Stimulated activated CD8-positive, alpha-beta memory T cell treated with anti-CD3 and anti-CD28 coated beads, Interleukin-7, amount 100 ng/mL, for 1 hour (primary cell): ENCODE measurements at regions not wholly inside any gene's neighbourhood (a gene's known extent, or its start where the extent isn't known, plus 50 kb on each side); places are given as distances from the start of the nearest gene placed in this dataset.
A peak's percentile ranks its signal among the peaks of the same experiment; 100 is the strongest.
"Not testable (repeated sequence)": the region's sequence is repeated elsewhere in the genome, so short reads cannot be mapped to it uniquely, and the experiment has no call there.

ENCODE experiments used
- DNase-seq, 2 donors: peaks; one replicate each; pipeline ENCODE4 v3.0.0-alpha.2; 2020; ENCODE audit warnings: low read depth in 2 of 2

DNA sequence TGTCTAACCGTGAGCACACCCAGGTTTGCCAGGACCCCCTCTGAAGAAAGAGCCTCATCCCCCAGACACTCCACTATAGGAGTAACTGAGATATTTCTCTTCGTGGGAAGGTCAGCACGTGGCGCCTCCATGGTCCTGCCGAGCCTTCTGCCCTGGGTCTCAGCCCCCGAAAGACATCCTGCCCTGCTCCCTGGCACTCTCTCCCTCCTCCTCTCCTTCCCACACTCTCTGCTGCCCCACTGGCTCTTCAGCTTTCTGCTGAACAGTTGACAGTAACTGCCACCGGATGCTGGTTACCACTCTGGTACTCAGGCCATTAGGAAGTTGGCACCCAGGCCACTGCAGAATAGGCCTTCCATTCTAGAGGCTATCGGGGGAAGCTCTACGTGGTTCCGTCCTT is 185.2 kb downstream of the UACA start:
- no peak for DNase-seq

DNA sequence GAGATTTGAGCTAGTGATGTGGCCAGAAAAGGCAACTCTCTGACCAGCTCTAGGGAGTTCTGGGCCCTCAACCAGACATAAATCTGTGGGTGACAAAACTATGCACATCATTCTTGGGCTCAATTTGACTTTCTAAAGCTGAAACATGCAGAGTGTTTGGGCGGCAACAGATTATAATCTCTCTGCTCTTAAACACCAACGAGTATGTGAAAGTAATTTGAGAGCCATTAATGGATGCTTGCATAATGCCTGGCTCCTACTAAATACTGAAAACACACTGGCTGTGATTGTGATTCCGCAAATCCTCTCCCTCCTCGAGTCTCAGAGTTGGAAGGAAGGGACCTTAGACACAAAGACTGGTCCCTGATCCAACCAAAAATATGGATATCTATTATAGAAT is 186.7 kb downstream of the UACA start:
- no peak for DNase-seq

DNA sequence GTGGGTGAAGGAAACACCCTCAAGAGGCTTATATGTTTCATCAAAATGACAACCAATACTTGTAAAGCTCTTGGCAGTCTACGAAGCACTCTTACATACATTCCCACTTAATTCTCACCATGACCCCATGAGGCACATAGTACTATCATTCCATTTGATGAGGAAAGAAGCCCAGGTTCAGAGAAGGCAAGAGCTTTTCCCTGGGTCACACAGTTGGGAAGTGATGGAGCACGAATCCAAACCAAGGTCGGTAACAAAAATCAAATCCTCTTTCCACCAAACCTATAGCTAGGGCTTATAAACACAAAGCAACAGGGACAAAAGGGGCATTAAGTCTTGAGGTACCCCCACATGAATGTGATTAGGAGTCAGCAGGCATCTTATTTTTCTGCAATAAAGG is 187.1 kb downstream of the UACA start:
- no peak for DNase-seq

DNA sequence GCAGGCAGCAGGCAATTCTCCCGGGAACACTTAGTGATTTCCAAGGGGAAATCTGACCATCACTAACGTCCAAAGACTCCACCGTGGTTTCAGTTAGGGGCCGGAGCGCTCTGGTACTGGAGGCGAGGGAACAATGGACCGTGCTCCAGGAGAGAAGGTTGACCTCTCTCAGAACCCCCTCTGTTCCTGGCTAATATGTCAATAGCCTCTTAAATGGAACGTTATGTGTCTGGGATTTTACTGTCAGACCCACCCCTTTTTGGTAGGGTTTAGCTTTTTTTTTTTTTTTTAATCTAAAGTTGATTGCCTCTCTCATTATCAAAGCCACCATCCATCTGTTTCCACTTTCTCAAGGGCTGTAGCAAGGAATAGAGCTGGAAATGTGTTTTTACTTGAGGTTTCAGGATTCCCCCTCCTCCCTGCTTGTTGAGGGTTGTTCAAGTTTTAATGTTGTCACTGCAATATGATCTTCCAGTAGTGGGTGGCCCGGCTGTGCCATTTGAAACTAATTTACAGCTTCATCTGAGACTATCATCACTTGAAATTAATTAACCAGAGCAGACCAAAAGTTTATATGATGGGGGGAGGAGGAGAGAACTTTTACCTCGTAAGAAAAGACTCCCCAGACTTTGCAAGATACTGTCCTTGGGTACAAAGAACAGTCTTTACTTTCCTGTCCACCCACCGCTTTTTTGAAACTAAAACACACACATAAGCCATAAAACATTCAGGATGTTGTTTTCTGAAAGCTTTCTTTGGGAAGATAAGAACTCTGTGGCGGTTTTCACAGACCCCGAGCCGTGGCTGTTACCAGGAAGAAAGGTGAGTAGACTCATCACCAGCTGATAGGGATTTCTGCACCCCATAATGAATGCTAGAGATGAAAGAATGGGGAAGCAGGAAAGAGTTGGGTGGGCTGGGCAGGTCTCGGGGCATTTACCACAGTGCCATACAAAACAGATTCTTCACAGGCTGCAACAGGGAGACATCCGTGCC is 187.8 kb downstream of the UACA start:
- DNase-seq: no peak

DNA sequence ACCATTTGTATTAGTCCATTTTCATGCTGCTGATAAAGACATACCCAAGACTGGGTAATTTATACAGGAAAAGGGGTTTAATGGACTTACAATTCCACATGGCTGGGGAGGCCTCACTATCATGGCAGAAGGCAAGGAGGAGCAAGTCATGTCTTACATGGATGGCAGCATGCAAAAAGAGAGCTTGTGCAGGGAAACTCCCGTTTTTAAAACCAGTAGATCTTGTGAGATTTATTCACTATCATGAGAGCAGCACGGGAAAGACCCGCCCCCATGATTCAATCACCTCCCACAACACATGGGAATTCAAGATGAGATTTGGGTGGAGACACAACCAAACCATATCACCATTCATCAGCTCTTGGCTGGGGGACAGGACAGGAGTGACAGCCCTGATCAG is 189.0 kb downstream of the UACA start:
- DNase-seq: not testable (repeated sequence)

DNA sequence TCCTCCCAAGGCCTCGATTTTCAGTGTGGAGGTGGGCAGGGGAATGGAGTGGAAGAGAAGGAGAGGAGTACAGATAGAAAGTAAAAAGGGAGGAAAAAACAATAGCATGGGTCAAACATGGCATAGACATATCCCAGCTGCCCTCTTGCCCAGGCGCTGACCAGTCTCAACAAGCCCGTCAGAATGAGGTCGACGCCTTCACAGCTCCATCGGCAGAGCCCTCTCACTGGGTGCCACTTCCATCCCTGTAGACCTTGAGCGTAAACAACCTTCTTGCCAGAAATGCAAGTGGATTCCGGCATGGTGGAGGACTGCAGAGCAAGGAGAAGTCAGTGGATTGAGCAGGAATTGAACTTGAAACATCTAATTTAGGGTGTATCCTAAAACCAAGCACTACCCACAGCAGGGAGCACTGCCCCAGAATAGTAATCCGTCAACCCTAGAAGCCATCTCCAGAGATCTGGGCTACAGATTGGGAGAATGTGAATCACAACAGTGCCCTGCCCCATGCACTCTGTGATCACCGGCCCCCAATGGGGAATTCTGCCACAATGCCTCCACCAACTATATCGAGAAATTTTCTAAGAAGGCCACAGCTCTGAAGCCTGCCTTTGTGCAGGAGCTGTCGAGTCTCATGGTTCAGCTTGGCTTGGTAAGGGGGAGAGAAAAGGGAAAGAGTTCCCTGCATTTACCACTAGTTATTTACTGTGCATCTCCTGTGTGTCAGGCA is 190.1 kb downstream of the UACA start:
- DNase-seq: no peak

DNA sequence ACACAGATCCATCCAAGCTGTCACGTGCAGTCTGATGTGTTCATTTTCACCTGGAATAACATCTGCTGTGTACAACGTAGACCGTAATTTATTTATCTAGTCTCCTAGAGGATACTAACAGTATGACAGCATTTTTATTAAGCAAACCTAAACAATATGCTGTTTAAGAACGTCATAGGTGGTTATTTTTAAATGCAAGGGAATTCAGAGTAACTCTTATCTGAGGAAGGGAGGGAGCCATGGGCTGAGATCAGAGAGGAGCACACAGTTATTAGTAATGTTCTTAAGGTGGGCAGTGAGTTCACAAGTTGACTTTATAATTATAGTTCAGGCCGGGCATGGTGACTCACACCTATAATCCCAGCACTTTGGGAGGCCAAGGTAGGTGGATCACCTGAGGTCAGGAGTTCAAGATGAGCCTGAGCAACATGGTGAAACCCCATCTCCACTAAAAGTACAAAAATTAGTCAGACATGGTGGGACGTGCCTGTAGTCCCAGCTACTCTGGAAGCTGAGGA is 193.6 kb downstream of the UACA start:
- DNase-seq: no peak

DNA sequence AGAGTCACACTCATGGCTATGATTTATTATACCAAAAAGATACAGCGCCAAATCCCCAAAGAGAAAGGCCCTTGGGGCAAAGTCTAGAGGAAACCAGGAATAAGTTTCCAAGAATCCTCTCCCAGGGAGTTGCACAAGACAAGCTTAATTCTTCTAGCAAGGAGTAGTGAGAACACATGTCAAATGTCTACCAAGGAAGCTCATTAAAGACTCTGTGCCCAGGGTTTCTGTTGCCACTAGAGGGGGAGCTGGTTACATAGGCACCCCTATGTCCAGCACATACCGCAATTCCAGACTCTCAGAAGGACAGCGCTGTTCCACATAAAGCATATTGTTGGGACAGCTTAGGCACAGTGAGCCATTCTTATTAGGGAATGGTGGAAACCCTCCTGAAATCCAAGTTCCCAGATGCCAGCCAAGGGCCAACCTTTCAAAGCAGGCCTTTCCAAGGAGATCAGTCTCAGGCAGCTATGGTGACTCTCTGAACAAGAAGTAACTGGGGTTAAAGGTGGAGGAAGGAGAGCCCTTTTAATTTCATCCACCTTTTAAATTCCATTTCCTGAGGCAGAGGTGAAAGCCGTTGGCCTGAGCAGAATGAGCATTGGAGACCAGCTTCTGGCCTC is 194.2 kb downstream of the UACA start:
- no peak for DNase-seq

DNA sequence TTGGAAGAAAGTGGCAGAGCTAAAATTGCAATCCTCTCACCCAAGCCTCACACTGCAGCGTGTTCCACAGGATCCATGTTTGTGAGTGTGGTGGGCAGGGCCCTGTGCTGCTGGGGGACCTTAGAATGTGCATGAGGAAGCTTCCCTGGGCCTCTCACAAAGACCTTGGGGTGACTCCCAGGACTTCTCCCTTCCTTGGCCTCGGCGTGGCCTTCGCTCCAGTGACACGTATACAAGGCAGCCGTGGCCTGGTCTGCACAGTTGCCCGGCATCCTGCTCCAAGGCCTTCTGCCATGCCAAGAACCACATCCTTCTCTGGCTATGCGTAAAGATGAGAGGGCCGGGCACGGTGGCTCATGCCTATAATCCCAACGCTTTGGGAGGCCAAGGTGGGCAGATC is 196.4 kb downstream of the UACA start:
- DNase-seq: no peak

DNA sequence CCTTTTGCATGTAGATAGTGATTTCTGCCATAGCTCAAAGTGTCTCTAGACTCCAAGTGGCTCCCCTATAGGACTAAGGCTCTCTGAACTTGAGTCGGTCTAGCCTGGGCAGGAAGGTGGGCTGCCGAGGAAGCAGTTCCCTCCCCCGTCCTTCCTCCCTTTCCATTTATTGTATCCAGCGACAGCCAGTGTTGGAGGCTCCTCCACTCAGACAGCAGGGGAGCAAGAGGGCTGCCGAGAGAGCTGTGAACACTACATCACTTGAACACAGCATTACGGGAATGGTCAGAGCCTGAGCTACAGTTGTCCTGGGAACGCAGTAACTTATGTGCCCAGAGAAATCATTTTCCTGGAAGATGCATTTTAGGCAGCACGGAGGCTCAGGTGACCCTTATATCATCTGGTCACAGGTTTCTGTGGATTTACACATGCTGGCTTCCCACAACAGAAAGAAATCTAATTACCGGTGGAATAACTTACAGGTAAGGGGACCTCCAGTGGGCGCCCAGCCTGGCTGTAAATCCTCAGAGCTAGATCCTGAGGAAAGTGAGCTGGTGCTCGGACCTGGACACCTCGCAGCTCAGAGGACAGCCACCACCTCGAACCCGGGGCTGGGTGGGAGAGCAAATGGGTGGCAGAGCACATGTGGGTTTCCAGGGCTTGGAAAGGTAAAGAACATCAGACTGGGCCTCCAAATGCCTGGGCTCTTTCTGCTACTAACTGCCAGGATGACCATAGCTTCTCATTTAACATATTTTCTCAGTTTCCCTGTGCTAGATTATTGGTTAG is 197.1 kb downstream of the UACA start:
- DNase-seq: no peak

DNA sequence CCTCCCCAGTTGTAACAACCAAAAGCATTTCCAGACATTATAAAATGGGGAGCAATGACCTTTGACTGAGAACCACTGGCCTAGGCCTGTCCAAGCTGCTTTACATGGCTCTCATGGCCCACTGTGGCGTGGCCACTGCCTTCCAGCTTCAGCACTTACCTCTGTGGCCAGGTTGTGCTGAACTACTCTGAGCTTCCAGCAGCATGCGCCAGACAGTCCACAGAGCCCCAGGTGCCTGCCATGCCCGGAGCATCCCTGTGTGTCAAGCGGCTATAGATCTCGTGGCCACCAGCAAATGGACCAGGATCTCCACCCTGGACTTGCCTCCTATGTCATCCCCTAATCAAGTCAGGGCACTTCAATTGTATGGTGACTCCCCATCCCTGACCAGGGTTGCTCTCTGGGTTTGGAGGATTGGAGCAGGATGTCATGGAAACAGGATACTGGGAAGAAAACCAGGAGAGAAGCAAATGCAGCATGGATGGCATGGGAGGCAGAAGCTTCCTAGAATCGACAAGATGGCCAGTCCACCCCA is 199.7 kb downstream of the UACA start:
- DNase-seq: no peak

DNA sequence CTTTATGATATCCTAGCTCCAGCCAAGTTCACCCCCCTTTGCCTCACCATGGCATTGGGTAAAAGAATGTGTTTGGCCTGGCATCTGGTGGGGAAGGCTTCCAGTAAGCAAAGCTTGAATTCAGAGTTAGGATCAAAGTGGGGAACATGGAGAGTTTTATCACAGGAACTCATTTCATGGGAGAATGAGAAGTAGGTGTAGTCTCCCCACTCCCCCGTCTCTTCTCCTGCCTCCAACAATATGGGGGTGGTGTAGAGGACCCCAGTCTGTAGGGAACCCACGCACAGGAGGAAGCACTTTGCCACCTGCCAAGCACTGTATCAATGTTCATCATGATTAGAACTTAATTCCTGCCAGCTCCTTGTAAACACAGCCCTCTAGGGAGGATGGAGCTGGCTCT is 200.5 kb downstream of the UACA start:
- DNase-seq: no peak

DNA sequence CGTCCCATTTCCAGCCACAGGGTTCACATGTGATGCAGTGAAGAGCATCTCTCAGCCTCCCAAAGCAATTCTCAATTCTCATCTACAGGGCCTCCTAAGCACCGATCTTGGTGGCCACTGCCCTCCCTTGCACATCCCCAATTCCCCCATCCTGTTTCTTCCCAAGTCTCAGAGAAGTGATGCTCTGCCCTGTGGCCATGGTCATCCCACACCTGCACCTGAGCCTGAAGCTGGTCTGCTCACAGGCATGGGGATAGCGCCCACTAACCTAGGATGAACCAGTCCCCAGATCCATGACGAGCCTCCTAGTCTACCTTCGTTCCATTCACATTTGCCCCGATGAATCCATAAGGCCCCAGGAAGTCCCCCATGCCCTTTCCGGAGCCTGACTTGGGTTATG is 201.5 kb downstream of the UACA start:
- no peak for DNase-seq

DNA sequence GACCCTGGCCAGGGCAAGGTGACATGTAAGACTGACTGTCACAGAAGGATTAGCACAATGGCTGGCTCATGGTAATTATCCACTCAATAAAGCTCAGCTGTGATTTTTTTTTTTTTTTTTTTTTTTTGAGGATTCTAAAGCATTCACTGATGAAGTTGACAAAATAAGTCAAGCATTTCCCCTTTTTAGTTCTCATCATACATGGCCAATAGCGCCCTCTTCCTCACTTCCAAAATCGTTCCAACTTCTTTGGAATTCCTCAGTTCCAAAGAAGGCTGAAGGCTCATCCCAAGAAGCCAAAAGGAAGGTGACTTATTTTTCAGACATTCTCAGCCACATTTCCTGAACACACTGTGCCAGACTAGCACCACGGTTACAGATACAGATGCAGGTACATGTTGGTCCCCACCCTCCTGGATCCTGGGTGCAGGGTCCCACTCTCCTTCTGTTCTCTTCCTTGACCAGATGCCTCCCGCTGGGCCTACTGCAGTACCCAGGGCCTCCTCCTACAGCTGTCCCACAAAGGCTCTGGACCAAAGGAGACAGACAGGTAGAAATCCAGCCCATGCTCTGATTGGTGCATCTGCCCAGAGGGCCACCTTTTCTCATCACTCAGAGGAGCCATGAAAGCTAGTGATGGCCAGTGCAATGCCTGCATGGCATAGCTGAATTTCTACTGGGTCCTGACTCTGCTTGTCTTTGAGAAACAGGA is 202.6 kb downstream of the UACA start:
- no peak for DNase-seq

DNA sequence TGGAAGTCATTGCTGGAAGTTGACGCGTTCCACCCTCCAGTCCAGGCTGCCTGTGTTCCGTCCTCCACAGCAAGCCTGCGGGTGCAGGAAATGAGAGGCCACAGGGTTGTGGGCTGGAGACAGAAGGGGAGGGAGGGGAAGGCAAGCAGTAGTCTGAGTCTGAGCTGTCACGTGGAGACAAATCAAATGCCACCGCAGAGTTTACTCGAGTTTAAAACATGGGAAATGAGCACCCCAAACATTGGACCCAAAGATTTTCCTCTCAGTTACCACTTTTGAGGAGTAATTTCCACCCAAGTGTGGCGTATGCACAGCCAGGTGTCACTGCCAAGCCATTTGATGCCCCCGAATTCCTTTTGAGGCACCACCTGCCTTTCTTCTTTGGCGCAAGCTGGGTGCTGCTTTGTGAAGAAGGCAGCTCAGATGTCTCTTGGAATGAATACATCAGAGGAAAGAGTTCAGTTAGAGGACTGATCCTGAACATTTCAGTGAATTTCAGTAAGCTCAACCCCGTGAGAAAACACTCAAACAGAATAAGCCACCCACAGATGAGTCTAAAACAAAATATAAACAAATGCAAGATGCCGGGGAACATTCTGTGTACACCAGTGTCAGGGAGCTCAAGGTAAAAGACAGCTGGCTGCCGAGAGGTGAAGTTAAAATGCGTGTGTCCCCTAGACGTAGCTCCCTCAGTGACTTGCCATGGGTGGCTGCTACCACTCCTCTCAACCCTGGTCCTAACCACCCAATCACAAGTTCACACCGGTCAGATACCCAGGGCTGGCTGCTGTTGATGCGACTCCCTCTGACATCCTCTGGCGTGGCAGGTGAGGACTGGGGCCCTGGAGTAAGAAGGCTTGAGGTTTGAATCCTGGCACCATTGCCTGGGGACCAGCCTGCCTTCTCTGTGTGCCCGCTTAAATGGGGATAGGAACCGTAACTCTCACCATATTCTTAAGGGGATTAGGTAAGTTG is 203.8 kb downstream of the UACA start:
- DNase-seq: peak in 1 of 2 donors; percentile 21

DNA sequence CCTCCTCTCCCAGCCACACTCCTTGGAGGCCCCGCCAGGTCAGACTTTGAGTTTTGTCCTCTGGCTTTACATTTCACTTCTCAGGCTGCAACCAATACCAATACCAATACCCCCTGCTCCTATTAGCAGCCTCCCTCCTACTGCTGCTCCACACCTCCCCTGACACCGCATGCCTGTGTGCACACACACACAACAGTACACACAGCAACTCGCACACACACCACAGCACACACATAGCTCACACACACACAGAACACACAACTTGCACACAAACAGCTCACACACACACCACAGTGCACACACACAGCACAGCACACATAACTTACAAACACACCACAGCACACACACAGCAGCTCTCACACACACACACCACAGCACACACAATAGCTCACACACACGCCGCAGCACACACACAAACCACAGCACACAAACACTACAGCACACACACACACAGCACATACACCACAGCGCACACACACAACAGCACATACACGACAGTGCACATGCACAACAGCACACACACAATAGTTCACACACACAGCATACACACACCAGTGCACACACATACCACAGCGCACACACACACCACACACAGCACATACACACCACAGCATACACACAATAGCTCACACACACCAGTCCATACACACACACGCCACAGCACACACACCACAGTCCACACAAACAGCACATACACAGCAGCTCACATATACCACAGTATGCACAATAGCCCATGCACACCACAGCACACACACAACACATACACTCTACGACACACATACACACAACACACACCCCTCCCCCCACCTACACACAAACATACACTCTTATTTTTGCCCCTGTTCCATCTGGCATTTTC is 204.7 kb downstream of the UACA start:
- DNase-seq: no peak

DNA sequence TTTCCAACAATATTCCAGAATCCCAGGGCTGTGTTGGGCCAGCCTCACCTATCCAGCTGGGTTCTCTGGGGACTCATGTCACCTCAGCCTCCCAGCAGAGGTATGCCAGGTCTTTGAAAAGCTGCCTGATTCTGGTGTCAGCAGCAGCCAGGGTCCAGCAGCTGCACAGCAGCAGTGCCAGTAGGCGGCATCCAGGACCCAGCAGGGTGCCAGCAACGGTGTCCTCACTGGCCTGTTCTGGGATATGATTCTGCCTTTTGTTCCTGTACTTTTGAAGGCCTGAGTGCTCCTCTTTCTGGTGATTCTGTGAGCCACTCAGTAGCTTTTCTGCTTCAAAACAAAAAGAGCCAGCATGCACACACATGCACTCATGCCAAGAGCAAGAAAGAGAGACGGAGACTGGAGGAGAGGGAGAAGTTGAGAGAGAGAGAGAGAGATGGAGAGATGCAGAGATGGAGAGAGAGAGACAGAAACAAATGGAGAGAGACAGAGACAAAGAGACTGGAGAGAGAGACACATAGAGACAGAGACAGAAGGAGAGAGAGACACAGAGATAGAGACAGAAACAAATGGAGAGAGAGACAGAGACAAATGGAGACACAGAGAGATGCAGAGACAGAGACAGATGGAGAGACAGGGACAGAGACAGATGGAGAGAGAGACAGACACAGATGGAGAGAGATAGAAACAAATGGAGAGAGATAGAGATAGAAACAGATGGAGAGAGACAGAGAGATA is 205.7 kb downstream of the UACA start:
- no peak for DNase-seq

DNA sequence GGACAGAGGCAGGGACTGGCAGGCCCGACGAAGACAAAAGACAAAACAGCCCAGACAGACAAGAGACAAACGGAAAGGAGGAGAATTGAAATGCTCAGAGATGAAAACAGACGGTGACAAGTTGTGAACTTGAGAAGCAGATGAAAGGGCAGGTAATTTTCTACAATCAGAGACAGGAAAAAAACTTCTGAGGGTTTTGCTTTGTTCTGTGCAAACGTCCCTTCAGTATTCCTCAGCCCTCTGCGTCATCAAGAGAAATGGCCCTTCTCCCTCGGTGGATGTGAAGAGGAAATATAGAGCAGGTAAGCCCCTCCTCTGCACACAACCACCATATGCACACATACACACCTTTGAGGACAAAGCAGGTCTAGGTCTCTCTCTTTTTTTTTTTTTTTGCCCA is 206.6 kb downstream of the UACA start:
- DNase-seq: no peak
